ENCODE measurements at regions not wholly inside any gene's neighbourhood (a gene's known extent, or its start where the extent isn't known, plus 50 kb on each side); places are given as distances from the start of the nearest gene placed in this dataset.
"Not testable (repeated sequence)": the region's sequence is repeated elsewhere in the genome, so short reads cannot be mapped to it uniquely, and the experiment has no call there.

GRCh38 chr10:5576780-5577624 is 52.2 kb downstream of the CALML3 start:
- DNase-seq (ENCODE audit: low read depth) = no peak

- not testable (repeated sequence) for DNase-seq (ENCODE audit: low read depth)
These were observed 55.3 kb downstream of the CALML3 start for GRCh38 chr10:5580038-5580428.

GRCh38 chr10:5581670-5582566 is 57.2 kb downstream of the CALML3 start:
- DNase-seq (ENCODE audit: low read depth) = no peak

GRCh38 chr10:5582736-5583135 is 58.0 kb downstream of the CALML3 start:
- DNase-seq (ENCODE audit: low read depth) = no peak

GRCh38 chr10:5583525-5584175 is 58.9 kb downstream of the CALML3 start:
- no peak for DNase-seq (ENCODE audit: low read depth)

DNA sequence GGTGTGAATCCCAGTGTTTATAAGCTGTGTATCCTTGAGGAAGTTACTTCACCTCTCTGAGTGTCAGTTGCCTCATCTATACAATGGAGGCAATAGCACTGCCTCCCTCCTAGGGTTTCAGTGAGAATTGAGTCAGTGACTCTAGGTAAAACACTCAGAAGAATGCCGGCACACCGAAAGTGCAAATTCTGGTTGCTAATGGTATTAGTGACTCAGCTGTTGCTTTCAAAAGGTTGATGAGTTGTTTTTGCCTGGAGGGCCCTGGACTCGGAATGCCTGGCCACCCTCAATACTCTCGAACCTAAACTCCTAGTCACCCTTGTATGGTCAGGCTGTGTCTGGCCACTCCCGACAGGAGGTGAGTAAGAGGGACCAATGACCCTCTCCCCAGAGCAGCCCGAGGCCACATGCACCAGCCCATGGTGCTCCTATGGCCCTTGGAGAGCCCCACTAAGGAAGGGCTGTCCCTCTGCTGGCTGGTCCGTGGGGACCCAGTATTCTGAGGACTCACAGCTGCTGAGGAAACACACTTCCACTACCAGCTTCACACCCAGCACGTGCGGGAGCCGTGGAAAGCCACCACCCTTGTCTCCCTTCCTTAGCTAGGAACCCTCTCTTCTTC is 60.2 kb downstream of the CALML3 start:
- DNase-seq (ENCODE audit: low read depth) = no peak

DNA sequence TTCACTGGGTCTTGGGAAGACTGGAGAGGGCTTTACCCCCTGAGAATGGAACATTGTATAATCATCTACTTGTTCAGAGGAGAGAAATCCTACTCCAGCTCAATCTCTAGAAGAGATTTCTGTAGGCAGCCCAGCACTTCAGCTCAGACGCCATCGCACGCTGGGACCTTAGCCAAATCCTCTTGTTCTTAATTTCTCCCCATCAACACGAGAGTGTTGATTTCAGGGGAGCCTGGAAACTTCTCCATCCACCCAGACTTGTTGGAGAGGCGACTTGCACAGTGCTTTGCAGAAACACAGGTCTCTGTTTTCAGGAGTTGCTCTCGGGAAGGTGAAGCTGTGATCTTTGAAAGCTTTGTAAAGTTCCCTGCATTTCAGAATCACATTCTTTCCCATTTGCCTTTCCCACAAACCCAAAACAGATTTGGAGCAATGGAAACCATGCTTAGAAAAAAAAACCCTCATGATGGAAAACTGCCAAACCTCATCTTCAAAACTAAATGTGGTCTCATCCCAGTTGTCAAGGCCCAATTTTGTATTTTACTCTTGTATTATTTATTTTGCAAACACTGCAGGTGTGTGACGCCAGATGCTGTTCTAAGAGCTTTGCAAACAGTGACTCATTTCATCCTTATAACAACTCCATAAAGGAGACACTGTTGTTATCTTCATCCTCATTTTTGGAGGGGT is 60.9 kb downstream of the CALML3 start:
- DNase-seq (ENCODE audit: low read depth) = no peak

GRCh38 chr10:5587151-5588079 is 62.7 kb downstream of the CALML3 start:
- DNase-seq (ENCODE audit: low read depth) = peak; percentile 62

DNA sequence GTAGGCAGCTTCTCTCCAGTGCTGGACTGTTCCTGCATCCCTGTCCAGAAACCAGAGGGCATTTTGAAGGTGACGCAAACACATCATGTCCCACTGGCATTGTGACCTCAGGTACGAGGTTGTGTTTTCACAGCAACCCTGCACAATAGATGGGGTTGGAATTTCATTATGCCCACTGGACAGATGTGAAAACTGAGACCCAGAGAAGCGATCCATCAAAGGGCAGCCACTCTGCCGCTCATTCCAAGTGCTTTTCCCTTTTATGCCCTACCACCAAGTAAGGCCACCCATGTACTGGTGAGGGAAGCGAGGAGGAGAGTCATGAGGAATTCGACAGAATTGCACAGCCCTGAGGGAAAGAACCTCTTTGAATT is 63.3 kb downstream of the CALML3 start:
- no peak for DNase-seq (ENCODE audit: low read depth)

DNA sequence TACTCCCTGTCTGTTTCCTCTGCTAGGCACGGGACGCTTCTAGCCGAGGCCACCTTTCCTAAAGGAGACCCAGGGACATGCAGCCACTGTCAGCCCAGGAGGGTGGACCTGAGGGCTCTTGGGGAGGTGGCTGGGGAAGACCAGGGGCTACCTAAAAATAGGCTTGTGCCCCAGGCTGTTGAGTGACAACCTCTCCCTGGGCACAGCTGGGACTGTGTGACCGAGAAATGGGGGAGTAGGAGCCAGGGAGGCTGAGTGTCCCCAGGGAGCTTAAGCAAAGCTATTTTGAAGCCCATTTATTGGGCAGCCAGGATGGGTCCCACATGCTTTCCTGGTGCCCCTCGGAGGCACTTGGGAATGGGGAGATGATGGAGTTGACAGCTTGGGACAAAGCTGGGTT is 63.8 kb downstream of the CALML3 start:
- no peak for DNase-seq (ENCODE audit: low read depth)
